Nephron progenitor cell (in vitro differentiated cells): ENCODE measurements at regions not wholly inside any gene's neighbourhood (a gene's known extent, or its start where the extent isn't known, plus 50 kb on each side); places are given as distances from the start of the nearest gene placed in this dataset.

Source experiments
- DNase-seq: peaks from one replicate; pipeline ENCODE4 v3.0.0; 2021
- H3K27ac Mint-ChIP-seq: 2 replicates; pipeline ENCODE4 v1.8.0; 2021; ENCODE audit warnings: mild to moderate bottlenecking, moderate library complexity, mixed read lengths
- H3K27me3 Mint-ChIP-seq: 2 replicates; pipeline ENCODE4 v1.8.0; 2021; ENCODE audit warnings: mild to moderate bottlenecking, low read depth, mixed read lengths; ENCODE audit not compliant: poor library complexity
- H3K36me3 Mint-ChIP-seq: 2 replicates; pipeline ENCODE4 v1.8.0; 2021; ENCODE audit warnings: low read depth, mixed read lengths
- H3K4me1 Mint-ChIP-seq: 2 replicates; pipeline ENCODE4 v1.8.0; 2021; ENCODE audit warnings: mixed read lengths
- H3K4me3 Mint-ChIP-seq: 2 replicates; pipeline ENCODE4 v1.8.0; 2021; ENCODE audit warnings: mild to moderate bottlenecking, moderate library complexity, mixed read lengths
- H3K9me3 Mint-ChIP-seq: 2 replicates; pipeline ENCODE4 v1.8.0; 2021; ENCODE audit warnings: mild to moderate bottlenecking, moderate library complexity, mixed read lengths
- TF ChIP-seq, protein P1 (sequence below): fragments of 200-600 bp; sonication (generic); IDR thresholded peaks from 2 replicates; pipeline ENCODE4 v1.5.0; 2021; ENCODE audit warnings: antibody characterized with exemption

DNA sequence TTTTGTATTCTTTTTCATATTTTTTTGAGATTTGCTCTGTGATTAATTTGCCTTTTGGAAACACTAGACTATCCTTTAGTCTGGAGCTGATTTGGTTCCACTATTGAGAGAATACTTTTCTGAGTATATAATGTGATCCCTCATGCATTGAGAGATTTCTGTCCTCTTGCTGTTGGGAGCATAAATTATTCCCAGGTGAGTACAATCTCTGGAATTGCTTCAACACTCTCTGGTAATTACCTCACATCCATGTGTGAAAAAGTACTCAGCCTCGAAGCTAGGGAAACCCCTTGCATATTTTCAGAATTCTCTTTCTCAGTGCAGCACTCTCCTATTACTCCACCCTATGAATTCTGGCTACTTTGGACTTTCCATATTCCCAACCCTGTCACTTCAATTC lies 550.0 kb downstream of the RAPGEF2 start:
- H3K4me1 Mint-ChIP-seq: no peaks in the 10 kb centered on the region
- no peaks in the 10 kb centered on the region for H3K27me3 Mint-ChIP-seq
- TF ChIP-seq, protein P1, sequence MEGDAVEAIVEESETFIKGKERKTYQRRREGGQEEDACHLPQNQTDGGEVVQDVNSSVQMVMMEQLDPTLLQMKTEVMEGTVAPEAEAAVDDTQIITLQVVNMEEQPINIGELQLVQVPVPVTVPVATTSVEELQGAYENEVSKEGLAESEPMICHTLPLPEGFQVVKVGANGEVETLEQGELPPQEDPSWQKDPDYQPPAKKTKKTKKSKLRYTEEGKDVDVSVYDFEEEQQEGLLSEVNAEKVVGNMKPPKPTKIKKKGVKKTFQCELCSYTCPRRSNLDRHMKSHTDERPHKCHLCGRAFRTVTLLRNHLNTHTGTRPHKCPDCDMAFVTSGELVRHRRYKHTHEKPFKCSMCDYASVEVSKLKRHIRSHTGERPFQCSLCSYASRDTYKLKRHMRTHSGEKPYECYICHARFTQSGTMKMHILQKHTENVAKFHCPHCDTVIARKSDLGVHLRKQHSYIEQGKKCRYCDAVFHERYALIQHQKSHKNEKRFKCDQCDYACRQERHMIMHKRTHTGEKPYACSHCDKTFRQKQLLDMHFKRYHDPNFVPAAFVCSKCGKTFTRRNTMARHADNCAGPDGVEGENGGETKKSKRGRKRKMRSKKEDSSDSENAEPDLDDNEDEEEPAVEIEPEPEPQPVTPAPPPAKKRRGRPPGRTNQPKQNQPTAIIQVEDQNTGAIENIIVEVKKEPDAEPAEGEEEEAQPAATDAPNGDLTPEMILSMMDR: no peak
- H3K36me3 Mint-ChIP-seq: no peaks in the 10 kb centered on the region
- peaks cover 12% of the 10 kb centered on the region for H3K9me3 Mint-ChIP-seq
- DNase-seq: no peak
- H3K4me3 Mint-ChIP-seq: no peak overlapping the region
- H3K27ac Mint-ChIP-seq: no peak overlapping the region

DNA sequence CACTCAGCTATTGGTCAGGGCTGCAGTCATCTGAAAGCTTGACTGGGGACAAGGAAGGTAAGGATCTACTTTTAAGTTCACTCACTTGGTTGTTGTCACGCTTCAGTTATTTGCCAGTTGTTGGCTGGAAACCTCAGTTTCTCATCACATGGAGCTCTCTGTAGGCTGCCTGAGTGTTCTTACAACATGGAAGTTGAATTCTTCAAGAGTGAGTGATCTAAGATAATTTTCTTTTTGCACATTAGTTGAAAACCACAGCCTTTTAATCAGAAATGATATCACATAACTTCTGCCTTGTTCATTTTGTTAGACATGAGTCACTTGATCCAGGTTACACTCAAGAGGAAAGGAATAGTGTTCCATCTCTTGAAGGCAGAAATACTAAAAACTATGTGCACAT lies 552.7 kb downstream of the RAPGEF2 start:
- Mint-ChIP-seq H3K27me3 (peaks cover 1% of the 10 kb centered on the region), H3K9me3 (peaks cover 1% of the 10 kb centered on the region), H3K27ac (no peak overlapping the region), H3K4me3 (no peak overlapping the region), H3K36me3 (no peaks in the 10 kb centered on the region), H3K4me1 (no peaks in the 10 kb centered on the region)
- no peak for DNase-seq
- TF ChIP-seq, protein P1: no peak

DNA sequence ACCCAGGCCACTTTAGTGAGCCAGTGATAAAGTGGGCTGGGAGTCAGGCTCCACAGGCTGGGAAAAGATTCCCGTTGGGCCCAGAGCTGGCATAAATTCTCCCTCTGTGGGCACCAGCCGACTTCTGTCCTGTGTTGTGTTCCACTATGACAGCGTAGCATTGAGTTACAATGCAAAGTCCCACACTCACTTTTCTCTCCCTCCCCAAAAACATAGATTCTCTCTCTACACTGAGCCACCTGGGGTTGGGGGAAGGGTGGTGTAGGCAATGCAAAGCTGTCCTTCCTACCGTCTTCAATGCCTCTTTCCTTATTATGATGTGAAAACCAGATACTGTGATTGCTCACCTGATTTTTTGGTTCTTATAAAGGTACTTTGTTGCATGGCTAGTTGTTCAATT lies 566.2 kb downstream of the RAPGEF2 start:
- DNase-seq: no peak
- peaks cover 14% of the 10 kb centered on the region for H3K9me3 Mint-ChIP-seq
- no peak overlapping the region for H3K27ac Mint-ChIP-seq
- H3K27me3 Mint-ChIP-seq: peaks cover 5% of the 10 kb centered on the region
- H3K4me3 Mint-ChIP-seq: no peak overlapping the region
- no peaks in the 10 kb centered on the region for H3K36me3 Mint-ChIP-seq
- H3K4me1 Mint-ChIP-seq: no peaks in the 10 kb centered on the region
- TF ChIP-seq, protein P1: no peak

DNA sequence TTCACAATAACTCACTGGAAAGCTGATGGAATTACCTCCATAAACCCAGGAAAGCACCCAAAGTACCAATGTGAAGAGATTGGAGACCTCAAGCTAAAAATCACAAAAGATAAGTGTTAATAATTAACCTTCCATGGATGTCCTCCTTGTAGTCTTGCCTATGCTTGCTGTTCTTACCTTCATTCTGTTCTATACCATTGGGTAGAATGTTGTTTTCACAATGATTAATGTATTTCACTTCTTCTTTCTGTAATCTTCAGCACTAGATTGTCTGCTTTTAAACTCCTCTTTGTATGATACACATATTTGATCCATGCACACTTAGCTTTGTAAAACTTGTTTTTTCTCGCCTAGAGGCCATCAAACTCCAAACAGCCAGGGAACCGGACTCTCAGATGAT lies 570.3 kb downstream of the RAPGEF2 start:
- Mint-ChIP-seq H3K9me3 (peaks cover 3% of the 10 kb centered on the region), H3K4me1 (no peaks in the 10 kb centered on the region), H3K27ac (no peak overlapping the region), H3K4me3 (no peak overlapping the region), H3K36me3 (no peaks in the 10 kb centered on the region), H3K27me3 (no peaks in the 10 kb centered on the region)
- TF ChIP-seq, protein P1: no peak
- DNase-seq: no peak

DNA sequence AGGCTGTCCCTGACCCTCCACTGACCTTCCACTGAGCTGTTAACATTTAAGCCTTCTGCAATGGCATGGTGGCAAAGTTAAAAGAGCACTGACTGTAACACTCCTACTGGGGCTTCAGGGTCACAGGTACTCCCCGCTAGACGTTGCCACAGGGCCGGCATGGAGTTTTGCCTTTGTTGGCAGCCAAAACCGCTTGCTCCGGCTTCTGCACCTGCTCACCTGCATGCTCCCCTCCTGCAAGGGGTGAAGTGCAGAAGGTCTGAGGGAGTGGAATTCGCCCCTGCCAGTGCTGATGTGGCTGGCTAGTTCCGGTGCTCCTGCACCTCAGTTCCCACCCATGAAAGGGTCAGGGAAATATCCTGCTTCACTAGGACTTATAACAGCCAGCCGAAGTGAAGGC lies 571.4 kb downstream of the RAPGEF2 start:
- H3K27me3 Mint-ChIP-seq: no peaks in the 10 kb centered on the region
- TF ChIP-seq, protein P1: no peak
- no peak overlapping the region for H3K27ac Mint-ChIP-seq
- H3K4me3 Mint-ChIP-seq: no peak overlapping the region
- DNase-seq: no peak
- no peaks in the 10 kb centered on the region for H3K36me3 Mint-ChIP-seq
- no peaks in the 10 kb centered on the region for H3K4me1 Mint-ChIP-seq
- H3K9me3 Mint-ChIP-seq: peaks cover 2% of the 10 kb centered on the region

DNA sequence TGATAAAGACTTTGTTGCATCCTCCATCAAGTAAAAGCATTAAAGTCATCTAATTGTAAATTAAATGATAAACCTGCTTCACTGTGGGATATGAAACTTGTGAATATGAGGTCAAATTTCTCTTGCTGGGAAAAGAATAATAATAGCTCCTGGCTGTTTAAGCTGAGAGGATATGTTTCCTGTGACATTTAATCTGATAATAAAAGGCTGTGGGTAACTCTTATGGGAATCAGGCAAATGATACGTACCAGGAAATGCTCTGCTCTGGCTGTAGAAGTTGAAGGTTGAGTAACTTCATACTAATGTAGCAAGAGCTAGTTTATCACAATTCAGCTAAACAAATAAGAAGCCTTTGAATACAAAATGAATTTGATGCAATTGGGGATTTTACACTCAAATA lies 574.6 kb downstream of the RAPGEF2 start:
- TF ChIP-seq, protein P1: no peak
- Mint-ChIP-seq H3K36me3 (no peaks in the 10 kb centered on the region), H3K27me3 (no peaks in the 10 kb centered on the region), H3K4me3 (no peak overlapping the region), H3K9me3 (no peaks in the 10 kb centered on the region), H3K4me1 (no peaks in the 10 kb centered on the region), H3K27ac (no peak overlapping the region)
- DNase-seq: no peak
